Fibroblast of lung (primary cell): ENCODE measurements at regions not wholly inside any gene's neighbourhood (a gene's known extent, or its start where the extent isn't known, plus 50 kb on each side); places are given as distances from the start of the nearest gene placed in this dataset.
A peak's percentile ranks its signal among the peaks of the same experiment; 100 is the strongest.

ENCODE experiments used
- DNase-seq, 2 donors: peaks; one replicate each; pipeline versions ENCODE4 v3.0.0 to v3.0.0-alpha.2; 2010; ENCODE audit warnings: low read depth in 2 of 2
- H2AFZ ChIP-seq: 2 replicates; pipeline ENCODE4 v1.5.1; 2012; ENCODE audit warnings: low read length, control low read depth, inconsistent platforms
- H3K27ac ChIP-seq: 2 replicates; pipeline ENCODE4 v1.5.1; 2011; ENCODE audit warnings: low read length, control low read depth; ENCODE audit not compliant: insufficient read depth
- H3K27me3 ChIP-seq: 2 replicates; pipeline ENCODE4 v1.5.1; 2011; ENCODE audit warnings: mild to moderate bottlenecking, low read length; ENCODE audit not compliant: control insufficient read depth, insufficient read depth
- H3K36me3 ChIP-seq: 2 replicates; pipeline ENCODE4 v1.5.1; 2011; ENCODE audit warnings: low read length; ENCODE audit not compliant: control insufficient read depth, insufficient read depth
- H3K4me1 ChIP-seq: 2 replicates; pipeline ENCODE4 v1.5.1; 2011; ENCODE audit warnings: low read length; ENCODE audit not compliant: control insufficient read depth, insufficient read depth; ENCODE audit errors: extremely low read depth
- H3K4me2 ChIP-seq: 2 replicates; pipeline ENCODE4 v1.5.1; 2011; ENCODE audit warnings: low read length, control low read depth; ENCODE audit not compliant: insufficient read depth; ENCODE audit errors: extremely low read depth
- H3K4me3 ChIP-seq, 4 experiments: fragments of 200-600 bp in 1 of 4; sonication (generic) in 1 of 4; replicated peaks in 1 of 4; 2 replicates each; pipeline ENCODE4 v1.5.1; 2011 to 2016; ENCODE audit warnings: low read length in 4 of 4, low read depth in 3 of 4, mild to moderate bottlenecking in 3 of 4, control low read depth in 2 of 4, inconsistent platforms in 1 of 4, mixed read lengths in 1 of 4; ENCODE audit not compliant: insufficient read depth in 1 of 4; ENCODE audit errors: control extremely low read depth in 1 of 4
- H3K79me2 ChIP-seq: 2 replicates; pipeline ENCODE4 v1.5.1; 2012; ENCODE audit warnings: mild to moderate bottlenecking, low read length, inconsistent platforms; ENCODE audit not compliant: control insufficient read depth, insufficient read depth
- H3K9ac ChIP-seq: 2 replicates; pipeline ENCODE4 v1.5.1; 2011; ENCODE audit warnings: mild to moderate bottlenecking, low read length, control low read depth; ENCODE audit not compliant: insufficient read depth
- H3K9me3 ChIP-seq: 2 replicates; pipeline ENCODE4 v1.5.1; 2012; ENCODE audit warnings: low read depth, low read length; ENCODE audit not compliant: control insufficient read depth, insufficient read depth
- H4K20me1 ChIP-seq: 2 replicates; pipeline ENCODE4 v1.5.1; 2011; ENCODE audit warnings: low read length; ENCODE audit not compliant: control insufficient read depth, insufficient read depth; ENCODE audit errors: extremely low read depth
- EZH2 ChIP-seq: IDR thresholded peaks from 2 replicates; pipeline ENCODE4 v1.5.1; 2012; ENCODE audit warnings: low read length, control low read depth, mild to moderate bottlenecking; ENCODE audit errors: missing control alignments
- TF ChIP-seq, protein P1 (sequence below), 2 donors: IDR thresholded peaks in 1 of 2; conservative IDR thresholded peaks in 1 of 2; 1 replicate in 1 of 2; 2 replicates in 1 of 2; pipeline ENCODE4 v1.5.1; 2011 to 2012; ENCODE audit warnings: low read length in 2 of 2, control low read depth in 1 of 2, inconsistent platforms in 1 of 2, low read depth in 1 of 2, mild to moderate bottlenecking in 1 of 2

GRCh38 chr10:105592468-105592867 lies 951.4 kb downstream of the SORCS3 start:
- peak in 1 of 2 donors; percentile 15 for DNase-seq
- Histone ChIP-seq H3K9me3 (no peaks in the 10 kb centered on the region), H3K9ac (no peak overlapping the region), H4K20me1 (no peaks in the 10 kb centered on the region), H3K27ac (no peak overlapping the region), H3K27me3 (no peaks in the 10 kb centered on the region), H3K4me3 (no peak overlapping the region), H3K4me1 (no peaks in the 10 kb centered on the region), H3K79me2 (no peaks in the 10 kb centered on the region), H3K36me3 (no peaks in the 10 kb centered on the region), H3K4me2 (no peak overlapping the region), H2AFZ (no peak overlapping the region)
- TF ChIP-seq EZH2: no peak
- TF ChIP-seq, protein P1, sequence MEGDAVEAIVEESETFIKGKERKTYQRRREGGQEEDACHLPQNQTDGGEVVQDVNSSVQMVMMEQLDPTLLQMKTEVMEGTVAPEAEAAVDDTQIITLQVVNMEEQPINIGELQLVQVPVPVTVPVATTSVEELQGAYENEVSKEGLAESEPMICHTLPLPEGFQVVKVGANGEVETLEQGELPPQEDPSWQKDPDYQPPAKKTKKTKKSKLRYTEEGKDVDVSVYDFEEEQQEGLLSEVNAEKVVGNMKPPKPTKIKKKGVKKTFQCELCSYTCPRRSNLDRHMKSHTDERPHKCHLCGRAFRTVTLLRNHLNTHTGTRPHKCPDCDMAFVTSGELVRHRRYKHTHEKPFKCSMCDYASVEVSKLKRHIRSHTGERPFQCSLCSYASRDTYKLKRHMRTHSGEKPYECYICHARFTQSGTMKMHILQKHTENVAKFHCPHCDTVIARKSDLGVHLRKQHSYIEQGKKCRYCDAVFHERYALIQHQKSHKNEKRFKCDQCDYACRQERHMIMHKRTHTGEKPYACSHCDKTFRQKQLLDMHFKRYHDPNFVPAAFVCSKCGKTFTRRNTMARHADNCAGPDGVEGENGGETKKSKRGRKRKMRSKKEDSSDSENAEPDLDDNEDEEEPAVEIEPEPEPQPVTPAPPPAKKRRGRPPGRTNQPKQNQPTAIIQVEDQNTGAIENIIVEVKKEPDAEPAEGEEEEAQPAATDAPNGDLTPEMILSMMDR (conservative IDR thresholded peaks at IDR 0.05 in 1 of 2, IDR thresholded peaks at IDR 0.05 in 1 of 2; ENCODE audit: low read depth in 1 of 2, low read length in 2 of 2): no peak

DNA sequence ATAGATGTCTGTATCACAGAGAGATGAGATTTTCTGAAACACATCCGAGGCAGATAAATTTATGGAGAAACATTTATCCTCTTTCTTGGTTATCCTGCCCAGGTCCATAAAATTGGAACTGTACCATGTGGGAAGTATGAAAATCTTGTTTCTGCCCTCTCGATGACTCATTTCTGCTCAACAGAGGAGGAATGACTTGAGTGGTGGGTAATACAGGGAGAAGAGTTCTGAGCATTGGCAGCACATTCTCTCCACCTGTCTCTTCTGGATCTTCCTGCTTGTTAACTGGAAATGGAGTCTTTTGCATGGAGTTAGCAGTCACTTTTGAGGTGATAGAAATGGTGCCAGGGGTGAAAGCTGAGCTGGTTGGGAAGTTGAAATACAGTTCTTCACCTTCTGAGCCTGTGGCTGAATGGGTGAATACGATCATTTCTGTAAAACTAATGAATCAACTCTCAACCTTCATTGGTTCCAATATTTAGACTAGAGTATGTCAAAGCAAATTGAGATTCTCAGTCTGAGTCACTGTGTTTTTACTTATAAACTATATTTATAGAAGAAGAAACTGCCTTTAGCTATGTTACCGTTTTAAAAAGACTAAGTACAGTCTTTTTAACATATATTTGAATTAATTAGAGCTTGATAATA lies 945.5 kb downstream of the SORCS3 start:
- no peak overlapping the region for H3K4me2 ChIP-seq
- DNase-seq: peak; percentile 0 to 24
- H3K79me2 ChIP-seq: no peaks in the 10 kb centered on the region
- H3K4me3 ChIP-seq: no peak overlapping the region
- H3K4me1 ChIP-seq: no peaks in the 10 kb centered on the region
- H2AFZ ChIP-seq: no peak overlapping the region
- TF ChIP-seq EZH2: no peak
- TF ChIP-seq, protein P1 (conservative IDR thresholded peaks at IDR 0.05 in 1 of 2, IDR thresholded peaks at IDR 0.05 in 1 of 2; ENCODE audit: low read depth in 1 of 2, low read length in 2 of 2): no peak
- no peak overlapping the region for H3K9ac ChIP-seq
- no peaks in the 10 kb centered on the region for H3K27me3 ChIP-seq
- no peaks in the 10 kb centered on the region for H4K20me1 ChIP-seq
- no peak overlapping the region for H3K27ac ChIP-seq
- no peaks in the 10 kb centered on the region for H3K36me3 ChIP-seq
- H3K9me3 ChIP-seq: no peaks in the 10 kb centered on the region

DNA sequence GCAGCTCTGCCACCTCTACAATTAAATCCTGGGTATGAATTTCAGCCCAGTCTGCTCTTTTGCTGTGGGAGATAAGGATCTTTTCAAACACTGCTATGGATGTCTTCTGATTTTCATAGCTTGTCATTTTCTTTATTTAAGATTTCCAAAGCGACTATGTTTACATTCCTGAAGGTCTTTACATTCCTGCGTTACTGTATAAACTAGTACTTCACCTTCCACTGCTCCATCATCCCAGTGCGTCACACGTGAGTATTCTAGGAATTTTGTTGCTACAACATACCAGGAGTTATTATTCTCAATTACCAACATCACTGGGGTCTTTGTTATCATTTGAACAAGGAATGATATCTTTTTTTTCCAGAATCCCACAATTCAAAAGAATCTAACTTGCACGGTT lies 944.7 kb downstream of the SORCS3 start:
- Histone ChIP-seq H3K4me3 (no peak overlapping the region), H3K9ac (no peak overlapping the region), H3K27ac (no peak overlapping the region), H3K9me3 (no peaks in the 10 kb centered on the region), H3K36me3 (no peaks in the 10 kb centered on the region), H3K79me2 (no peaks in the 10 kb centered on the region), H3K4me2 (no peak overlapping the region), H4K20me1 (no peaks in the 10 kb centered on the region), H2AFZ (no peak overlapping the region), H3K4me1 (no peaks in the 10 kb centered on the region), H3K27me3 (no peaks in the 10 kb centered on the region)
- no peak for TF ChIP-seq EZH2
- TF ChIP-seq, protein P1 (conservative IDR thresholded peaks at IDR 0.05 in 1 of 2, IDR thresholded peaks at IDR 0.05 in 1 of 2; ENCODE audit: low read depth in 1 of 2, low read length in 2 of 2): no peak
- DNase-seq: peak; percentile 12 to 76
